NCI-H2171 treated with DMSO at 0.1 percent for 48 hours (cell line): ENCODE measurements at regions not wholly inside any gene's neighbourhood (a gene's known extent, or its start where the extent isn't known, plus 50 kb on each side); places are given as distances from the start of the nearest gene placed in this dataset.
"Not testable (repeated sequence)": the region's sequence is repeated elsewhere in the genome, so short reads cannot be mapped to it uniquely, and the experiment has no call there.

Source experiments
- DNase-seq: peaks from one replicate; lab custom pipeline; 2025; lab: John Stamatoyannopoulos, UW

DNA sequence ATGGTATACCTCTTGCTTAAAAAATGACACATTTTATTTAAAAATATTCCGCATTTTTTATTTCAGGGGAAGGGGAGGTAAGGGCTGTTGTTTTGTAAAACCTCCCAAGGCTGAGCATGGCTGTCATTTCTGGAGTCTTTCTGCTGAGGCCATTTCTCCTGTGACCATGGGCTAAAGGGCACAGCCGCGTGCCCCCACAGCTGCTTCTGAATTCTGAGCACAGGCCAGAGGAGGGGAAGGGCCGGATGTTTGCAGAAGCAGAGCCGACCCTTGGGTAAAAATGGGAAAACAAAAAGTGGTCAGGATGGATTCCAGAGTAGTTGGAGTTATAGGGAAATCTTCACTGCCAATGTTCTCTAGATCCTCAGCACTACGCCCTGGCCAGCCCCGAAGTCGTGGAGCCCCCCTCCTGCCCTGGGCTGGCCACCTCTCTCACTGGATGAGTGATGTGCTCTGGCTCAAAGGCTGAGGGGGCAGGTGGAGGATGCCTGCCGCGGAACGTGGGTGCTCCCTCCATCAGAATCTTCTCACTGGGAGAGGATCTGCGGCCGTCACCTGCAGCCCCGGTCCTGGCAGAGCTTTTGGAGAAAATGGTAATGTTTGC is 131.3 kb upstream of the ZEB1 start:
- DNase-seq: no peak

DNA sequence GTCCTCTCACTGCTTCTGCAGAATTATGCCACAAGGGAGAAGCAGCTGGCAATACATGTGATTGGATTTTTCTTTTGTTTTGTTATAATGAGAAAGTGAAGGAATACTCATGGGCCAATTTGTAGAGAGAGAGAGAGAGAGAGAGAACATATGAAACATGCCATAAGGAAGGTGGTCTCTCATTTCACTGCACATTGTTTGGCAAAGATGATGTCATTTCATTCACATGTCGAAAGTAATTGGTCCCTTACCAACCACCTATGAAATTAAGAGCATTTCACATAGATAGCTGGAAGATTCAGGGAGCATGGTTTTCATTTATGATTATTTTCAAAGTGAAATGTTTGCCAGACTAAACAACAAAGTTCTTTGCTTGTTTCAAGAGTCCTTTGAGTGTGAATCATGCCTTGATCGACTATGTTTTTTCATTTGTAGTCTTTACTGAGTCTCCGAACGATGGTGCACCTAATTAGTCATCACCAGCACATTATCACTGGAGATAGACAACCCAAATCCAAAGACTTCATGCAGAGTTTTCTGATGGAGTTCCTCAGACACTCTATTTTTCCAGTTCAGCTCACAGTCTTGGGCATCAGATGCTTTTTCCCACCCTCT is 130.1 kb upstream of the ZEB1 start:
- peak; percentile 11 for DNase-seq

DNA sequence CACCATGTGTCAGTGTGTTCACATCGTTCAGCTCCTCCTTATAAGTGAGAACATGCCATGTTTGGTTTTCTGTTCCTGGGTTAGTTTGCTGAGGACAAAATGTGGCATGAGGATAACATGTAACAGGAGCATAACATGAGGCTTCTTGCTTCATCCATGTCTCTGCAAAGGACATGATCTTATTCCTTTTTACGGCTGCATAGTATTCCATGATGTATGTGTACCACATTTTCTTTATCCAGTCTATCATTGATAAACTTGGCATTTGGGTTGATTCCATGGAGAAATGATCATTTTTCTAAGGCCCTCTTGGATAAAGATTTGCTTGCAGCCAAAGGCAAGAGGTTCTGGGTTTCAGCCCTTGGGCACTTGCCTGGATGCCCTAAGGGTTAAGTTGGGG is 128.5 kb upstream of the ZEB1 start:
- DNase-seq: no peak

DNA sequence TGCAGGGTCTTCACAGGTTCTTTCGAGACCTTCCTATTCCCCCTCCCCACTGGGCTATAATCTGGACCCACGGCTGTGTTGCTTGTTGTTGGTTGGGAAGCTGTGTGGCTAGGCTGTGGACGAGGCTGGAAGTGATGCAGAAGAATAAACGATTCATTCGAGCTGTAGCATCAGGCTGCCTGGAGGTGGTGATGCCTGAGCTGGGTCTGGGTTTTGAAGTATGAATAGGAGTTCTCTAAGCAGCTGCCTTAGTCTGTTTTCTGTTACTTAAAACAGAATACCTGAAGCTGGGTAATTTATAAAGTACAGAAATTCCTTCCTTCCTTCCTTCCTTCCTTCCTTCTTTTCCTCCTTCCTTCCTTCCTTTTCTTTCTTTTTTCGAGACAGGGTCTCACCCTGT is 126.5 kb upstream of the ZEB1 start:
- no peak for DNase-seq

DNA sequence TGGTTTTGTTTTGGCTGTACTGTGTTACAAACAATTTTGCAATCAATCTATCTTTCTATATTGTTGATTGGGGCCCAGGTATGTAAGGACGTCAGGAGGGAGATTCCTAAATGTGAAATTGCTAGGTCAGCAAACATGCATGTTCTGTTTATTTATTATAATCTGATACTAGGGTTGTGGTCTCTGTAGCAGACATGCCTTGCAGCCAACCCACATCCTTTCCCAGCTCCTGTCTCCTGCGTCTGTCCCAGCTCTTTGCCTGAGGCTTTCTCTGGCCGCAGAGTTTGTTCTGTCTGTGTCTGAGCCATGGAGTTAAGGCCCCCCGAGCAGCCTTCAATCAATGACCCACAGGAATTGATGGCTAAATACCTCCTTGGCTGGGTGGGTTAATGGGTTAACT is 124.0 kb upstream of the ZEB1 start:
- no peak for DNase-seq

DNA sequence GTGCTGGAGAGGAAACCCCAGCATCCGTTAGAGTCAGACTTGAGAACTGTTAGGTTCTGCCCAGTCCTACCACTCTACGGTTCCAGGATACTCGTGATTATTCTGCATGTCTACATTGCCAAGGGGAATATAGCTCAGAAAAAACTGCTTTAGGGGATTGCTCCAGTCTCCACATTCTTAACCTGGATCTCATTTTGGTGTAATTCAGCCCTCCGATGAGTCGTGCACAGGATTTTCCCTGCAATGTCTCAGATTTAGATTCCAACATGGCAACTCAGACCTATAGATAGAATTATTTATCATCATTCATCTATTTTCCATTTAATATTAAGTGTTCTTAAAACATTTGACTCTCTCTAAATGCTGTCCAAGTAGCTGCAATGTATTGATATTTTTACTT is 121.1 kb upstream of the ZEB1 start:
- DNase-seq: no peak

DNA sequence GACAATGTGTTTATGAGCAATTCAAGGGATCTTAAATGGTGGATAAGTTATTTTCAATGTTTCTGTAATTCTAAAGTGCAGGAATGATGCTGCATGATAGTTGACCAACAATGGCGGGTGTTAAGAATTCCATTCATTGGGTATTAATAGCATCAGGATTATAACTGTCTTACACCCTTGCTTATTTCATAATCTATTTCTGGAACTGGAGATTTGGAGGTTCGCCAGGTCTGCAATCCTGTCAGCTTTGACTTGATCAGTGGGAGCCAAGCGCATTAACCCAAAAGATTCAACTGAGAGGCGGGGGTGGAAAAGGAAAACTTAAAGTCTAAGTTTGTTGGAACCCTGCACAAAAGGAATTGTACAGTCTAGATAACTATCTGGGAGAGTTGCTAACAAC is 114.9 kb upstream of the ZEB1 start:
- no peak for DNase-seq

DNA sequence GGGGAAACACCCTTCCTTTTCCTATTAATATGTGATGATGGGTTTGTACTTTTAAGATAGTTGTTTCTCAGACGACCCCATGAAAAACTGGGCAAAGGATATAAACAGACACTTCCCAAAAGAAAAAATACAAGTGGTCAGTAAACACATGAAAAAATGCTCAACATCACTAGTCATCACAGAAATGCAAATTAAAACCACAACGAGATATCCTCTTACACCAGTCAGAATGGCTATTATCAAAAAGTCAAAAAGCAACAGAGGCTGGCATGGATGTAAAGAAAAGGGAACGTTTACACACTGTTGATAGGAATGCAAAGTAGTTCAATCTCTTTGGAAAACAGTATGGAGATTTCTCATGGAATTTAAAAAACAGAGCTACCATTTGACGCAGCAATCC is 111.4 kb upstream of the ZEB1 start:
- DNase-seq: no peak

DNA sequence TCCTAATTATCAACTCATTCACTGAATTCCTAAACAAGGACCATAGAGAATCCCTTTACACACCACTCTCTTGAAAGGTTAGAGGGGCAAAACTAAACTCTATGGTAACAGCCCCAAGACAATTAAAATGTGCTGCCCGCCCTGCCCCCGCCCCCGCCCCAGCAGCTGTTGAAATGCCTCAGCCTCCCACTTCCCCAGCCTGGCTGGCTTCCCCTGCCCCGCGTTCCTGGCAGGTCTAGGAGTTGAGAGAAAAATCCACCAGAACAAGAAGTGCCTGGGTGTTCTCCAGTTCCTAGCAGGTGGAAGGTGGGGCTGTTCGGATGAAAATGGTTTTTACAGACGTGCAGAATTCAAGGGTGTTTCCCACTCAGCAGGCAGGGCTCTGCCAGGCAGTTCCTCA is 109.5 kb upstream of the ZEB1 start:
- no peak for DNase-seq

DNA sequence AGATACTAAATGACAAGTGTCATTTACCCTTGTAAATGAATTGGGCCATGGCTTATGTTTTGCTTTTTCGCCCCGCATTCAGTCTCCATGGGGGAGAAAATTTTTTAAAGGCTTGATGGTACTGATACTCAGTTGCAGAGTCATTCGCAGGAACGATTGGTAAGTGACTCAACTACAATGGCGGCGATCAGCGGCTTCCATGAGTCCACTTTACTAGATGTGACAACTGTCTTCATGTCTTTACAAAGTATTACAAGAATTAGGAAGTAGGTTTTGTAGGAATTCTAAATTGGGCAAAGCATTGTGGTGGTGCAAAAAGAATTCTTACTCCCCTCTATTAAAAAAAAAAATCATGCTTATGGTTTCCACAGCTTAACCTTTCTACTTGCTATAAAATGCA is 108.8 kb upstream of the ZEB1 start:
- DNase-seq: no peak

DNA sequence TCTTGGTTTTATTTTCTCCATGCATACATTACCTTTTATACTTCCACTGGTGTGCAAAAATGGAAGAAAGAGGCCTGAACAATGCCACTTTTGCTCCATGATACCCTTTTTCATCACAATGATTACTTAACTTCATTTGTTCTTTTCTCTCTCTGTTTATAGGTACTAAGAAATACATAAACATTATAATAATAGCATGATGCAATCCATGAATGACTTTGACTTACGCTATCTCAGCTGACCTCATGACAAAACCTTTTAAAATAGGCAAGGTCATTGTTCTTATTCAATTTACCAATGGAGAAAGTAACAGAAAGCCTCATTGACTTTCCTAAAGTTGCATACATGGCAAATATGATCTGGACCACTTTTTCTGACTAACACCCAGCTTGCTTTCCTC is 105.1 kb upstream of the ZEB1 start:
- DNase-seq: no peak

DNA sequence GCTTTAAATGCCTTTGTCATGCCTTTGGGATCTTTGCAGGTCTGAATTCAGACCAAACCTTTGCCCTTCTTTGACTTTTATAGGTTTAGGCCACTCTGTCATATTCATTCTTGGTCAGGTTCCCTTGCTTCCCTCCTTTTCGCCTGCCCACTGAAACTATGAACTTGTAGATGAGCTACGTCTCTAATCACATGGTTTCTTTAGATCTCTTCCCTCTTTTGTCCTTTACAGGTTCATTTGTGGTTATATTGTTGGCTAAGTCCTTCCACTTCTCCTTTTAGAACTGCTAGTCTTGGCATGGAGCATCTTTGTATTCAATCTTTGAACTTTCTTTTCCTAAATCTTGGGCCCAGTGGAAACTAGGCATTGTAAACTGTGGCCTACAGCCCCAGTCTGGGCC is 104.0 kb upstream of the ZEB1 start:
- DNase-seq: no peak

DNA sequence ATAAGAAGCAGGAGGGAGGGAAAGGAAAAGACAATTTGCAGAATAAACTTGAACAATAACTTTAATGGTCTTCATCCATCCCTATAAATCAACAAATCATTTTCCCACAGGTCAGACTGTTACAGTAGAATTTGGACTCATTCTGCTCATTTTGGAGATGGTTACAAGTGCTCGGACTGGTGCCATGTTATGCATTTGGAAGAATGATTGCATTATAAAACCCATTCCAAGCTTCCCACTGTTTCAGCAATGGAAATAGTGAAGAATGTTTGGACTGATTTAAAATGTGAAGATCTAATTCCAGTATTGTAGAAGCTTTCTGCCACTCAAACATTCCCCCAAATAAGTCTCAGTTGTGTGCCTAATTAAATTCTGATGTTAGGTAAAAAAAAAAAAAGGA is 99.7 kb upstream of the ZEB1 start:
- no peak for DNase-seq

DNA sequence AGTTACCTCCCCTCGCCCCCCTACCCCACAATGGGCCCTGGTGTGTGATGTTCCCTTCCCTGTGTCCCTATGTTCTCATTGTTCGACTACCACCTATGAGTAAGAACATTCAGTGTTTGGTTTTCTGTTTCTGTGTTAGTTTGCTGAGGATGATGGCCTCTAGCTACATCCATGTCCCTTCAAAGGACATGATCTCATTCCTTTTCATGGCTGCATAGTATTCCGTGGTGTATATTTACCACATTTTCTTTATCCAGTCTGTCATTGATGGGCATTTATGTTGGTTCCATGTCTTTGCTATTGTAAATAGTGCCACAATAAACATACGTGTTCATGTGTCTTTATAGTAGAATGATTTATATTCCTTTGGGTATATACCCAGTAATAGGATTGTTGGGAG is 90.2 kb upstream of the ZEB1 start:
- not testable (repeated sequence) for DNase-seq

DNA sequence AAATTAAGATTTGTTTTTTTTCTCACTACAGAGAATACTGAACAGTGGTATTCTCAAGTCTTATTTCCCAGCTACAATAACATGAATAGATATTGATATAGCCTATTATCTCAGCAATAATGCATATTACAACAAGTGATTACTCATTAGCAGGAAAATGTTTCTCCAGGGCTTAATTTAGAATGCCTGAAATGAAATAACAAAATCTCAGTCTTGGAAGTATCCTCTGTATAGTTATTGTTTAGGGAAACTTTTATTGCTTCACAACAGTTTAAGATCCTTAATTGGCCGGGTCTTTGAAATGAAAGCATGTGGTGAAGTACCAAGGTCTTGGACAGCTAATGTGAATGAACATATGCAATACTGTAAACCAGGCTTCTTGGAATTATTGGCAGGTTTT is 79.1 kb upstream of the ZEB1 start:
- DNase-seq: no peak

DNA sequence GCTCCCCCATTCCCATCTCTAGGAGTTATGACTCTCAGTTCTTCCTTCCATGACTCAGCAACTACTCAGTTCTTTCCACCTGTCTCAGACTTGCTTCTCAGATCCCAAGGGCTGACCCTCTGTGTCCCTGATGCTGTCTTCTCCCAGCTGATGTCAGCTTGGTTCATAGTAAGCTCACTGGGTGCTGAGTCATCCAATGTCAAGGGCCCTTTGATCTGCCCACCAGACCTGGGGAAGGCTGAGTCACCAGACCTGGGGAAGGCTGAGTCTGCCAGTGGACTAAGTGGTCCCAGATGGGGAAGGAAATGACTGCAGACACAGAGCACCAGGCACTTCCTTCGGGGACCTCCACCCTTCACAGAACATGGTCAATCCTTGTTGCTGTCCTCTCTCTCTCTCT is 76.1 kb upstream of the ZEB1 start:
- DNase-seq: peak; percentile 4

DNA sequence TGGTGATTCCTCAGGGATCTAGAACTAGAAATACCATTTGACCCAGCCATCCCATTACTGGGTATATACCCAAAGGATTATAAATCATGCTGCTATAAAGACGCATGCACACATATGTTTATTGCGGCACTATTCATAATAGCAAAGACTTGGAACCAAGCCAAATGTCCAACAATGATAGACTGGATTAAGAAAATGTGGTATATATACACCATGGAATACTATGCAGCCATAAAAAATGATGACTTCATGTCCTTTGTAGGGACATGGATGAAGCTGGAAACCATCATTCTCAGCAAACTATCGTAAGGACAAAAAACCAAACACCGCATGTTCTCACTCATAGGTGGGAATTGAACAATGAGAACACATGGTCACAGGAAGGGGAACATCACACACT is 67.9 kb upstream of the ZEB1 start:
- DNase-seq: not testable (repeated sequence)

DNA sequence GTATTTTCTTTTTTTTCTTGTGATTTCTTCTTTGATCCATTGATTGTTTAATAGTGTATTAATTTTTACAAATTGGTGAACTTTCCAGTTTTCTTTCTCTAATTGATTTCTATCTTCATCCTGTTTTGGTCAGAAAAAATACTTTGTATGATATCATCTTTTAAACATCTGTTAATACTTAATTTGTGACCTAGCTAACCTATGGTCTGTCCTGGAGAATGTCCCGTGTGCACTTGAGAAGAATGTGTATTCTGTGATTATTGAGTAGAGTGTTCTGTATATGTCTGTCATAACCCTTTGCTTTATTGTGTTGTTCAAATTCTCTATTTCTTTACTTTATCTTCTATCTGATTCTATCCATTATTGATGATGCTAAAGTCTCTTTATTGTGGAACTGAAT is 65.8 kb upstream of the ZEB1 start:
- no peak for DNase-seq

DNA sequence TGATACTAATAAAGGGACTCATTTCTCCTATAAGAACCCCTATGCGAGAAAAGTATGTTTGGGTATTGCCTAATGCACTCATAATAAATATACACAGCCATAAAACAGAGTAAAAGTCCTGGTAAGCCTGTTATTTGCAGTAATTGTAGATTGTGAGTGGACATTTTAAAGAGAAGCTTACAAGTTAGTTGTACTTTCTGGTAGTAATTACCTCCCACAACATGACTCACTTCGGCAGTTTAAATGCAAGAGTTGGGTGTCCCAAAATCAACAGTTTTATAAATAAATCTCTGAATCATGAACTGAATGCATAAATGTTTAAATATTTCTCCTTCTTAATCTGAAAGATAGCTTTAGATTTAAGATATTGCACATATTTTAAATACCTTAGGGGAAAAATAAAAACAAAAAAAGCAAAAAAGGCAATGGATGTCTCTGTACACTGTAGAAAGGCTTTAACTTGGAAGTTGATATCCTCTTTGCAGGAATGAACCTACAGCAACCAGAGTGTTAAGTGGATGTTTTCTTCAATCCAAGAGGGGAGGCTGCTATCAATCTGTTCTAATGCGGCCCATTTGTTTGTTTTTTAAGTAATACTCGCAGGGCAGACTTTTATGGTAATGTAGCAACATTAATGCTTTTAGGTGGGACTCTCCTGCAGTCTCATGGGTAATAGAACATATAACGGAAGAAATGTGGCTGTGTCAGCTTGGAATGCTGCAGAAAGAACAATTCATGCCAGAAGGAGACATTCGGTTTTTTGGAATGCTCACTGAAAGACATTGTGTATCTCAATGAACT is 57.3 kb upstream of the ZEB1 start:
- no peak for DNase-seq

DNA sequence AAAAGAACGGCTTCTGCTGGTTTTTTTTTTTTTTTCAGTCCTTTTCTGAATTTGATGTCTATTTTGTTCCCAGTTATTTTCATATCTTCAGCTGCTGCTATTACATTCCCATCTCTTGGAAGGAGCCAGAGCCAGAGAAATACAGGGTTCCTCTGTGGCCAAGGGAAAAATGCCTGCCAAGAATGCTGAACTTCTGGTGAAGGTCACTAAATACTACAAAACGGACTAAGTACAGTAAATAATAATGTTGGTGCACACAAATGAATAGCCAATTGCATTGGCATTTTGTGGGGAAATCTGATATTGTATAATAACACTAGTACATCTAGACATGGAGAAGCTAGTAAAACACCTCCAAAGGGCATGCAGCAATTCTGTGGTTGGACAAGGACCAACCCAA is 56.3 kb upstream of the ZEB1 start:
- DNase-seq: no peak

DNA sequence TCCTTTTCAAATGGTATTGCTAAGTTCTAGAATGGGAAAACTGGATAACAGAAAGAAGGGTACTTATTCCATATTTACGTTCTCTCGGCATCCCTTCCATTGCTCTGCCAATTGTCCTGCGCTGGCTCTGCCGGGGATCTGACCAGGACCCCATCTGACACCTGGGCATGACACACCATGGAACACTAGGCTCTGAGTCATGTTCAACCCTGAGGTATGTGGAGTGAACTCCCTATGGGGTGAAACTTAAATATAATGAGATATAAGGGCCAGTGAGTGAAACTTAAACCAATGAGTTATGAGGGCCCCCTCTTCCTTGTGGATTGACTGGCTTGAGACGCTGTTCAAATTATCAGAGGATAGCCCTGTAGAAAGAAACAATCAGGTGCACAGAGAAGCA is 55.1 kb upstream of the ZEB1 start:
- DNase-seq: no peak

DNA sequence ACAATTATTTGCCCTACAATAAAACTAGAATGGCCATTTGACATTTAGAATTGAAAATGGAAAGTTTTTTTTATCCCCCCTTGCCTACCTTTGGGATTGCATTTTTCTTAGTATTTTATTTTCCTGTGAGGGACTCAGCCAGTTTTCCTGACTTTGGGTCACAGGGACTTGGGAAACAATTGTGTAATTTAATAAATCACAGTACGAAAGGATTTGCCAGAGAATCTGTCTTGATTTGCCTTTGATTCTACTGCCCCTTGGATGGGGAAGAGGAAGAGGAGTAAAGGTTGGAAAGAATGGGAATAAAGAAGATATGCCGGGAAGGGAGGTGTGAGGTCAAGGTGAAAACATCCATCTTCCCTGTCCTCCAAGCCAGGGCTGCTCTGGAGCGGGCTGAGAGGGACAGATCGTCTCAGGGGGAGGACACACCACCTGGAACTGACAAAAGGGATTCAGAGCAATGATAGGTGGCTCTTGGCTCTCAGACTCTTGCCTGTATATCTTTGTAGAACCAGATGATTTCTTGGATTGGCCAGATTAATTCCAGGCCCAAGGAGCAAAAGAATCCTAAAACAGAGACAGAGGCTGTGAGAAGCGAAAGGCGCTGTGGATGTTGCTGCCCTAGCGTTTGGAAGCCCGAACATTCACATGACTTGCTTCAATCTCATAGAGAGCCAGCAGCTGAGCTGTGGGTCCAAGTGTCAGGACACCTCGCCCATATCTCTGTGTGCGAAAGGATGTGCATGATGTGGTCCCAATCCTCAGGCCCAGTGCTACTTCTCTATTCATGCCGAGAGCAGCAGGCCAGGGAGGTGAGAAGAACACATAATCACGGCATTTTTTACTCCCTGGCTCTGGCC is 50.3 kb upstream of the ZEB1 start:
- DNase-seq: no peak
